ENCODE measurements at regions not wholly inside any gene's neighbourhood (a gene's known extent, or its start where the extent isn't known, plus 50 kb on each side); places are given as distances from the start of the nearest gene placed in this dataset.
"Not testable (repeated sequence)": the region's sequence is repeated elsewhere in the genome, so short reads cannot be mapped to it uniquely, and the experiment has no call there.

DNA sequence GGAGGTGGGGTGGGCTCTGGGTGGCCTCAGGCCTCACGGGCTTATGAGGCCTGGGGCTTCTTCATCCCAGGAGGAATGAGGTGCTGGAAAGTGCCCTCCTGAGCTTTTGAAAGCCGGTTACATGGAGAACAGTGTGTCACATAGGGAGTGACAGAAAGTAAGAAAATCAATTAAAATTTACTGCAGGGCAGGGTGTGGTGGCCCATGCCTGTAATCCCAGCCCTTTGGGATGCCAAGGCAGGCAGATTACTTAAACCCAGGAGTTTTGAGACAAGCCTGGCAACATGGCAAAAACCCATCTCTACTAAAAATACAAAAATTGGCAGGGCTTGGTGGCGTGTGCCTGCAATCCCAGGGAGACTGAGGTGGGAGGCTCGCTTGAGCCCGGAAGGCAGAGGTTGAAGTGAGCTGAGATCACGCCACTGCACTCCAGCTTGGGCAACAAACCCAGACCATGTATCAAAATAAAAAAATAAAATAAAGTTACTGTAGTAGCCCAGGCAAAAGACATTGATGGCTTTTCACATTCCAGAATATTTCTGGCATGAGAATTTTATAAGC is 125.8 kb upstream of the DAPK1 start:
- DNase-seq (ENCODE audit: low read depth), result no peak
- no peak overlapping the region for H3K4me3 ChIP-seq (ENCODE audit: low read depth, low read length)

DNA sequence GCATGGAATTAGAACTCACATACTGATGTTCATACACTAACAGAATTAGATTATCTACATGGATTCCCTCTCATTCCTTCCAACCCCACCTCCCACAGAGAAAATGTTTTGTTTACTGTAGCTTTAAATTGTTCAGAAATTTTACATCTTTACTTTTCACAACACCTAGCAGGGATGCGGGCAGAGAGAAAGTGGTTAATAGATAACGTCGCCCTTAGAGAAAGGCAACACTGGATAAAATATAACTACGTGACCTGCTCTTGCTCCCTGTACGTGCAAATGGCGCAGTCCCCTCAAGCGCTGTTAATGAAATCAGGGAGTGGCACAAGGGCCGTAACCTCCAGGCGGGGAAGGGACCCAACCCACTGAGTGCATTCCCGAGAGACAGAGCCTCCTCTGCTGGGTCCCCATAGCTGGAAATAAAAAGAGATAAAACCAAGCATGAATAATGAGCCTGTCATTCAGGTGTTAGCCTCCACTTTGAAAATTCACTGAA is 125.3 kb upstream of the DAPK1 start:
- no peak for DNase-seq (ENCODE audit: low read depth)
- TF ChIP-seq CTCF (IDR thresholded peaks at IDR 0.05; ENCODE audit: control insufficient read depth, extremely low read depth, insufficient read depth), result no peak
- no peak overlapping the region for H3K4me3 ChIP-seq (ENCODE audit: low read depth, low read length)

More for the DNA sequence above, 125.8 kb upstream of the DAPK1 start:
- no peak for TF ChIP-seq CTCF (IDR thresholded peaks at IDR 0.05; ENCODE audit: control insufficient read depth, extremely low read depth, insufficient read depth)

GRCh38 chr9:87374023-87374919 is 123.4 kb upstream of the DAPK1 start:
- not testable (repeated sequence) for H3K4me3 ChIP-seq (ENCODE audit: low read depth, low read length); DNase-seq (ENCODE audit: low read depth)

- TF ChIP-seq CTCF (IDR thresholded peaks at IDR 0.05; ENCODE audit: control insufficient read depth, extremely low read depth, insufficient read depth), result no peak
These were observed 122.1 kb upstream of the DAPK1 start for GRCh38 chr9:87375397-87376073.

DNA sequence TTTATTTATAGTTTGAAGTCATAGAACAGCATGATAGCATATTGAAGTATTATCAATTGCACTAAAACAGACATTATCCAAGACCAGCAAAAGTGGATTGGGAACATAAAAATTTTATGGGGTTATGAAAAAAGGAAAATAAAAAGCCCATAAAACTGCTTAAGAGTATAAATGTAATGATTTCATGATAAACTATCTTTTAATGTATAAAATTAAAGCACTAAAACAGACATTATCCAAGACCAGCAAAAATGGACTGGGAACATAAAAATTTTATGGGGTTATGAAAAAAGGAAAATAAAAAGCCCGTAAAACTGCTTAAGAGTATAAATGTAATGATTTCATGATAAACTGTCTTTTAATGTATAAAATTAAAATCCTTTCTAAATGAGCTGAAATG is 119.0 kb upstream of the DAPK1 start:
- no peak for TF ChIP-seq CTCF (IDR thresholded peaks at IDR 0.05; ENCODE audit: control insufficient read depth, extremely low read depth, insufficient read depth)
- H3K4me3 ChIP-seq (ENCODE audit: low read depth, low read length), result no peak overlapping the region
- DNase-seq (ENCODE audit: low read depth), result no peak

More at GRCh38 chr9:87375397-87376073, 122.1 kb upstream of the DAPK1 start:
- DNase-seq (ENCODE audit: low read depth), result no peak
- no peak overlapping the region for H3K4me3 ChIP-seq (ENCODE audit: low read depth, low read length)

GRCh38 chr9:87379300-87379699 is 118.4 kb upstream of the DAPK1 start:
- no peak for TF ChIP-seq CTCF (IDR thresholded peaks at IDR 0.05; ENCODE audit: control insufficient read depth, extremely low read depth, insufficient read depth)
- no peak for DNase-seq (ENCODE audit: low read depth)
- no peak overlapping the region for H3K4me3 ChIP-seq (ENCODE audit: low read depth, low read length)

DNA sequence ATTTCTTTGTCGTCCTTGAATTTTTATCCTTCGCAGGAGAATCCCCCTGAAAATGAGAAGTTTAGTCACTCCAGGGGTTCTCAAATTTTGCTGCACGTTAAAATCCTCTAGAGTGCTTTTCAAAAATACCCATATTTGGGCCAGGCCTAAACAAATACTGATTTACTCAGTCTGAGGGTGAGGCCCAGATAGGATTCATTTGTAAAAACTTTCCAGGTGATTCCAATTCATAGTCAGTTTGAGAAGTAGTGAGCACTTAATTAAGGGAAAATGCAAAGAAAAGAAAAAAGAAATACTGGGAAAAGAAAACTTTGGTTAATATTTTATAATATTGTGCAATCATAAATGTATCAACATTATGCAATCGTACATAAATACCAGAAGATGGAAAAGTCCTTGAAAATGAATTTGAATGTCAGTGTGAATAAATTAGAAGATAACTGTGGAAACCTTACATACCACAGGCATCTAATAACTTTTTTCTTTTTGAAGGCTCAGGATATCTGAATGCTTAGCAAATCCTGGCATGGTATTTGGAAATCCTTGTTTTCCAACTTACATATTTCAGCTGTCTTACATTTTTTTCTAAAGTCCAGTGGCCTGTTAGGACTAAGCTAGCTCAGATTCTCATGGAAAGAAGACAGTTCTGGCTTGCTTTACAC is 116.5 kb upstream of the DAPK1 start:
- TF ChIP-seq CTCF (IDR thresholded peaks at IDR 0.05; ENCODE audit: control insufficient read depth, extremely low read depth, insufficient read depth), result no peak
- no peak overlapping the region for H3K4me3 ChIP-seq (ENCODE audit: low read depth, low read length)
- no peak for DNase-seq (ENCODE audit: low read depth)
